Muscle layer of colon (tissue), 2 donors: ENCODE measurements at regions not wholly inside any gene's neighbourhood (a gene's known extent, or its start where the extent isn't known, plus 50 kb on each side); places are given as distances from the start of the nearest gene placed in this dataset.
"Not testable (repeated sequence)": the region's sequence is repeated elsewhere in the genome, so short reads cannot be mapped to it uniquely, and the experiment has no call there.

Experiments used
- H3K27ac ChIP-seq: one replicate; pipeline ENCODE4 v1.7.0; 2013; ENCODE audit warnings: low read depth, mild to moderate bottlenecking, low read length, moderate library complexity
- H3K27me3 ChIP-seq, 2 donors: one replicate each; pipeline ENCODE4 v1.7.0; 2013; ENCODE audit warnings: low read length in 2 of 2, mild to moderate bottlenecking in 2 of 2; ENCODE audit not compliant: insufficient read depth in 2 of 2, control insufficient read depth in 1 of 2
- H3K36me3 ChIP-seq: one replicate; pipeline ENCODE4 v1.7.0; 2013; ENCODE audit warnings: mild to moderate bottlenecking, low read length; ENCODE audit not compliant: insufficient read depth
- H3K4me1 ChIP-seq: one replicate; pipeline ENCODE4 v1.7.0; 2013; ENCODE audit warnings: mild to moderate bottlenecking, low read length; ENCODE audit not compliant: insufficient read depth
- H3K4me3 ChIP-seq, 2 donors: one replicate each; pipeline ENCODE4 v1.7.0; 2013; ENCODE audit warnings: low read length in 2 of 2, low read depth in 1 of 2, mild to moderate bottlenecking in 1 of 2, moderate library complexity in 1 of 2
- H3K9ac ChIP-seq: one replicate; pipeline ENCODE4 v1.7.0; 2013; ENCODE audit warnings: low read length
- H3K9me3 ChIP-seq: one replicate; pipeline ENCODE4 v1.7.0; 2013; ENCODE audit warnings: mild to moderate bottlenecking, low read length
- donor health status: abdominal sarcoma.
- donor health status: Adenocarcinoma of cecum.

DNA sequence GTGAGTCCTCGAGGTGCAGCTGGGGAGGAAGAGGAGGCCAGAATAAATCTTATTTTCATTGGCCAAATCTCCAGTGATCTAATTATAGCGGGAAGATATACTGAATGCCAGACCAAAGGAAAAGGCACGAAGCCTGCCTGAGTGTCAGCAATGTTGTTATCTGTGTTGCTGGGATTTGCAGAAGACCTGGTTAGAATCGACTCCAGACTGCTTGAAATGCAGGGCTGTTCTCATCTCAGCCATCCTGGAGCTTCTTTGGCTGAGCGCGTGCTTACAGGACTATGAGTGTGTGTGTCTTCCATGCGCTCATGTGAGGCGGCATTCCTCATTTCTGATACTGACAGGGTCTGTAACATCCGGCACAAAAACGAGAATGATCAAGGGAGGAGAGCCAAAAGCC, 81.2 kb downstream of the TSN start:
- Histone ChIP-seq H3K9ac (no peak overlapping the region), H3K4me1 (no peaks in the 10 kb centered on the region), H3K27ac (no peak overlapping the region), H3K36me3 (no peaks in the 10 kb centered on the region), H3K4me3 (no peak overlapping the region), H3K9me3 (no peaks in the 10 kb centered on the region), H3K27me3 (no peaks in the 10 kb centered on the region)

DNA sequence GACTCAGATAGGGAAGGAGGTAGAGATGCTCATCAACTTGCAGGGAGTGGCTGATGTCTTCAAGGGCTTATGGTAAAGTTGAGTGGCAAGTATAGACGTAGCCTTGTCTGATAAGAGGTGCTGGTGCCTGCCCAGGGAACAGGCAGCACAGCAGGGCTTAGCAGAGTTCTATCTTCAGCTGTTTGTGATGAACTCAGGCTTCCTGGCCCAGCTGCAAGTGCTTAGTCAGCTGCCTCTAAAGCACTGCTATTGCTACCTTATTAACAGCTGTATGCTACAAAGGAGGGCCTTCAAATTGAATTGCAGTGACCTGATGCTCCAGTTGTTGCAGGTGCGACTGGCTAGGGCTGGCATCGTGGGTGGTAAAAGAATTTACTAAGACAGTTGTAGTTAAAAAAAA, 82.1 kb downstream of the TSN start:
- H3K36me3 ChIP-seq, result no peaks in the 10 kb centered on the region
- H3K4me1 ChIP-seq, result no peaks in the 10 kb centered on the region
- H3K4me3 ChIP-seq, result no peak overlapping the region
- H3K27me3 ChIP-seq, result no peaks in the 10 kb centered on the region
- no peak overlapping the region for H3K9ac ChIP-seq
- no peaks in the 10 kb centered on the region for H3K9me3 ChIP-seq
- no peak overlapping the region for H3K27ac ChIP-seq

DNA sequence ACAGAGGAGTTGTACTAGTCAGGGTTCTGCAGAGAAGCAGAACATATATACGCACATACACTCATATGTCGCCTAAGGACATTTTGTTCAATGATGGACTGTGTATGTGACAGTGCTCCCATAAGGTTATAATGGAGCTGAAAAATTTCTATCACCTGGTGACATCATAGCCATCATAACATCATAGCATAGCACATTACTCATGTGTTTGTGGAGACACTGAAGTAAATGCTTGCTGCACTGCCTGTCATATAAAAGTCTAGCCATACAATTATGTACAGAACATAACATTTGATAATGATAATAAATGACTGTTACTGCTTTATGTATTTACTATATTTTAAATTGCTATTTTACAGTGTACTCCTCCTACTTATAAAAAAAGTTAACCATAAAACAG, 83.1 kb downstream of the TSN start:
- H3K4me1 ChIP-seq, result no peaks in the 10 kb centered on the region
- H3K36me3 ChIP-seq, result no peaks in the 10 kb centered on the region
- H3K27me3 ChIP-seq, result no peaks in the 10 kb centered on the region
- no peaks in the 10 kb centered on the region for H3K9me3 ChIP-seq
- H3K27ac ChIP-seq, result no peak overlapping the region
- no peak overlapping the region for H3K4me3 ChIP-seq
- H3K9ac ChIP-seq, result no peak overlapping the region

DNA sequence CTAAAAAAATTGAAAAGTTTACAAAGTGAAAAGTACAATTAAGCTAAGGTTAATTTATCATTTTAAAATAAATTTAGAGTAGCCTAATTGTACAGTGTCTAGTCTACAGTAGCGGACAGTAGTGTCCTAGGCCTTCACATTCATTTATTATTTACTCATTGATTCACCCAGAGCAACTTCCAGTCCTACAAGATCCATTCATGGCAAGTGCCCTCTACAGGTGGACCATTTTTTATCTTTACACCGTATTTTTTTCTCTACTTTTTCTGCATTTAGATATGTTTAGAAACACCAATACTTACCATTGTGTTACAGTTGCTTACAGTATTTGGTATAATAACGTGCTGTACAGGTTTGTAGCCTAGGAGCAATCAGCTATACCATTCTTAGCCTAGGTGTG, 84.1 kb downstream of the TSN start:
- no peak overlapping the region for H3K9ac ChIP-seq
- no peaks in the 10 kb centered on the region for H3K36me3 ChIP-seq
- no peaks in the 10 kb centered on the region for H3K9me3 ChIP-seq
- no peak overlapping the region for H3K27ac ChIP-seq
- no peaks in the 10 kb centered on the region for H3K27me3 ChIP-seq
- no peaks in the 10 kb centered on the region for H3K4me1 ChIP-seq
- H3K4me3 ChIP-seq, result no peak overlapping the region

DNA sequence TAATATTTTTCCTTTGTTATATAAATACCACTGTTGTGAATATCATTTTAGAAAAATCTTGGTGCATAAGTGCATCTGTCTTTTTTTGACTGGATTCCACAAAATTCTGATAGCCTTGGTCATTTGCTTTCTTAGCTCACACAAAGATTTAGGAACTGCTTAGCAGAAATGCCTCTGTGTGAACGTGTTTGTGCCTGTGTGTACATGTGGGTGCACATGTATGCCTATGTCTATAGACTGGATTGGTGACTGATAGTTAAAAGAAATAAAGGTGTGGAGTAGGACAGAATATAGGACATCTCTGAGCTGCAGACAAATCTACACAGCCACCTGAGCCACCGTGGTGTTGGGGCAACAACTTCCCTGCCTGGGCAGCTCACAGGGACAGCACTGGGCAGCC, 93.8 kb downstream of the TSN start:
- Histone ChIP-seq H3K9me3 (no peaks in the 10 kb centered on the region), H3K4me3 (no peak overlapping the region), H3K27me3 (no peaks in the 10 kb centered on the region), H3K9ac (no peak overlapping the region), H3K36me3 (no peaks in the 10 kb centered on the region), H3K27ac (no peak overlapping the region), H3K4me1 (no peaks in the 10 kb centered on the region)

DNA sequence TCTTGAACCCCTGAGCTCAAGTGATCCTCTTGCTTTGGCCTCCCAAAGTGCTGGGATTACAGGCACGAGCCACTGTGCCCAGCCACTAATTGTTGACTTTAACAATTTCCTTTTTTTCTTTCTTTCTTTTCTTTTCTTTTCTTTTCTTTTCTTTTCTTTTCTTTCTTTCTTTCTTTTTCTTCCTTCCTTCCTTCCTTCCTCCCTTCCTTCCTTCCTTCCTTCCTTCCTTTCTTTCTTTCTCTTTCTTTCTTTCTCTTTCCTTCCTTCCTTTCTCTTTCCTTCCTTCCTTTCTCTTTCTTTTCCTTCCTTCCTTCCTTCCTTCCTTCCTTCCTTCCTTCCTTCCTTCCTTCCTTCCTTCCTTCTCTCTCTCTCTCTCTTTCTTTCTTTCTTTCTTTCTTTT, 97.7 kb downstream of the TSN start:
- not testable (repeated sequence) for H3K4me3 ChIP-seq, H3K27me3 ChIP-seq, H3K36me3 ChIP-seq, H3K27ac ChIP-seq, H3K9ac ChIP-seq, H3K4me1 ChIP-seq, H3K9me3 ChIP-seq

DNA sequence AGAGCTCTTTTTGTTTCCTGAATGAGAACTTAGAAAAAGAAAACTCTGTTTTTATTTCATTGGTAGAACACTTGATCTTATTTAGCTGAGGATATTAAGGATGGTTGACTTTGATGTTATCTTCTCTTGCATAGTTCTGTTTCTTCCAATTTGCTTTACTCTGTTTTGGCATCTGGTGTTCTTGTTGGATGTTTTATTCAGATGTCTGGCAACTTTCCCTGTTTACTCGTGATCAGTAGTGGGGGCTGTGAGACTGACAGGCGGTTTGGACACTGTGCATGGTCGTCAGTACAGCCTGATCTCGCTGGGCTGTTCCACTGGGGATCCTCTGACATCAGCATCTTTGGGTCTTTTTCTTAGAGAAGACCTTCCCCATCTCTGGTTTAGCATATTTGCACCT, 100.1 kb downstream of the TSN start:
- H3K4me3 ChIP-seq, result no peak overlapping the region
- H3K27me3 ChIP-seq, result no peaks in the 10 kb centered on the region

DNA sequence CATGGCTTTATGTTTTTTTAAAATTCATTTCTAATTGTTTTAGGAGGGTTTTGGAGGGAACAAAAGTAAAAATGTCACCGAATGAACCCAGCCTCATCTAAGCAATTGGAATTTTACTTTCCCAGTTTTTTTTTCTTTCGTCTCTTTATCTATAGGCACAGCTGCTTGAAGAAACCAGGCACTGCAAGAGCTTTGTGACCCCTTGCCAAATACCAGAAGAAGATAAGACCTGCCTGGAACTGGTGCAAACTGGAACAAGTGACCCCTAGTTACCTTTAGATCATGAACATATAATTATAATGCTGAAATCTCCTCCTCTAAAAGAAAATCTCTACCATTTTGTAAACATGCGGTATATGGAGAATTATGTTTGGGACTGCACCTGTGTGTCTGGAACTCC, 100.9 kb downstream of the TSN start:
- H3K9me3 ChIP-seq, result no peaks in the 10 kb centered on the region
- no peak overlapping the region for H3K9ac ChIP-seq
- H3K4me3 ChIP-seq, result no peak overlapping the region
- H3K27ac ChIP-seq, result no peak overlapping the region
- H3K4me1 ChIP-seq, result no peaks in the 10 kb centered on the region
- no peaks in the 10 kb centered on the region for H3K27me3 ChIP-seq
- no peaks in the 10 kb centered on the region for H3K36me3 ChIP-seq

More for the DNA sequence above, 100.1 kb downstream of the TSN start:
- H3K4me1 ChIP-seq, result no peaks in the 10 kb centered on the region
- H3K9me3 ChIP-seq, result no peaks in the 10 kb centered on the region
- no peak overlapping the region for H3K9ac ChIP-seq
- H3K27ac ChIP-seq, result no peak overlapping the region
- H3K36me3 ChIP-seq, result no peaks in the 10 kb centered on the region

DNA sequence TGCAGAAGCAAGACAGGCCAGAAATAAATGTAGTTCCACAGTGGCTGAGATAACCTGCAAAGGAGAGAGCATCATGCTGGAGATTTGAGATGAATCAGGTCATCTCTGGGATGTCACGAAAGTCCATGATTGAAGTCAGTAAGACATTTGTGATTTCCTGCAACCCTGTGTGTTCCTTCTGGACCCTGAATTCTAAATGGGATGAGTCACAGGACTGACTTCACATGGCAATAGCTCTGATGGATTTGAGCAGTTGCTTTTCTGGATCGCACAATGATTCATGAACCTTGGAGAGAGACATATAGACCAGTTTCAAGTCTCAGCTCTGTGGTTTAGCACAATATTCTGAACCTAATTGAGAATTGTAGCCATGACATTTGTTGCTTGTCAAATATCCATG, 102.9 kb downstream of the TSN start:
- no peaks in the 10 kb centered on the region for H3K9me3 ChIP-seq
- no peaks in the 10 kb centered on the region for H3K36me3 ChIP-seq
- H3K9ac ChIP-seq, result no peak overlapping the region
- H3K4me3 ChIP-seq, result no peak overlapping the region
- no peaks in the 10 kb centered on the region for H3K27me3 ChIP-seq
- no peak overlapping the region for H3K27ac ChIP-seq
- no peaks in the 10 kb centered on the region for H3K4me1 ChIP-seq

DNA sequence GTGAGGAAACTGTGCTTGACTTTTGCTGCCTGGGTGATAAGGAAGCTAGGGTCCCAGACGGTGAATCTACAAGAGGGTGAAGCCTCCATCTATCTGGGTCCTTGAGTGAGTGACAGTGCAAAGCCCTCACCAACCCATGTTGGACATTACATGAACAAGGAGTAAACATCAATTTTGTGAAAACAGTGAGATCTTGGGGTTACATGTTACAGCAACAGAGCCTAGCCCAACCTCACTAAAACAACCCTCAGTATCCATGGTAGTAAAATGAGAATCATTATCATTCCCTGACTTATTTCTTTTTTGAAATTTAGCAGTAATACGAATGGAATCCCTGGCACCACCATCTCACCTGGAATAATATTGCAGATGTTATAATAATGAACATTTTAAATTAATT, 103.4 kb downstream of the TSN start:
- Histone ChIP-seq H3K27ac (no peak overlapping the region), H3K4me3 (no peak overlapping the region), H3K27me3 (no peaks in the 10 kb centered on the region), H3K9me3 (no peaks in the 10 kb centered on the region), H3K36me3 (no peaks in the 10 kb centered on the region), H3K4me1 (no peaks in the 10 kb centered on the region), H3K9ac (no peak overlapping the region)

DNA sequence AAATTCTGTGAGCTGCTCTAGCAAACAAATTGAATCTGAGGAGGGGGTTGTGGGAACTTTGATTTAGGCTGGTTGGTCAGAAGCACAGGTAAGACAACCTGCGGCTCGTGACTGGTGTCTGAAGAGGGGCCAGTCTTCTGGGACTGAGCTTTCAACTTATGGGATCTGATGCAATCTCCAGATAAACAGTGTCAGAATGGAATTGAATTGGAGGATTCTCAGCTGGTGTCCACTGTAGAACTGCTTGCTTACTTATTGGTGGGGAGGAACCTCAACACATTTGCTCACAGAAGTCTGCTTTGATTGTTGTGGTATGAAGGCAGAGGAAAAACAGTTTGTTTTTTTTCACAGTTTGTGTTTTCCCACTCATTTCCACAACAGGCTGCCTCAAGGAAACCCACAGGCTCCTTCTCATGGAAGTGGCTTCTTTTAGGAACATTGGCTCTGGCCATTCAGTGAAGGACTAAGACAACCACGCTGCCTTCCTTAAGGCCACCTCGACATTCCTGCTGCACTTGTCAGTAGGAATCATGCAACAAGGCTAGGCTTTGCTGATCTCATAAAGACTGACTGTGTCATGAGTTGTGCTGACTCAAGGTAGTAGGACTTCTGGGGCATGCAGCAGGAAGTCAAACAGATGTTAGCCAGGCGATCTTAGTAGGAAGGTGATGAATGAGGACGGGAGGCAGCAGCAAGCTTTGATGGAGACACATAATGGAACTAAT, 104.7 kb downstream of the TSN start:
- Histone ChIP-seq H3K4me1 (no peaks in the 10 kb centered on the region), H3K9me3 (no peaks in the 10 kb centered on the region)

DNA sequence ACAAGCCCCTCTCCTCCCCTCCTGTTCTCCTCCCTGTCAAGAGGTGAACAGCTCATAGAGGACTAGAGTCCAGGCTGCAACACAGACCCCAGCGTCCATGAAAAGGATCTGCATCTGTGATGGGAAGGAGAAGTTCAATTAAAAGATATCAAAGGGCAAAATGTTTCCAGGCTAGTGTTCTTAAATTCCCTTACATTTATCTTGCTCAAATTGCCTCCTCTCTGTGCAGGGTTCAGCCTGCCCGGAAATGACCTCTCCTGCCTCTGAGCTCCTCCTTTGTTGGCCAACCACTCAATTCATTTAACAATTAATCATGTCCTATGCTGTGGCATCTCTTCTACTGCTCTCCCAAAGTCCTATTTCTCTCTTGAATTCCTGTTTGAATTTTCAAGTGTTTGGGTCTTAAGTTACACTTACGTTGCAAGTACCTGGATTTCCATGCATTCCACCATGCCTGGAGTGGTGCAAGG, 105.3 kb downstream of the TSN start:
- Histone ChIP-seq H3K36me3 (no peaks in the 10 kb centered on the region), H3K4me1 (no peaks in the 10 kb centered on the region), H3K27ac (no peak overlapping the region), H3K9ac (no peak overlapping the region), H3K4me3 (no peak overlapping the region), H3K27me3 (no peaks in the 10 kb centered on the region), H3K9me3 (no peaks in the 10 kb centered on the region)

More for the DNA sequence above, 104.7 kb downstream of the TSN start:
- Histone ChIP-seq H3K36me3 (no peaks in the 10 kb centered on the region), H3K27me3 (no peaks in the 10 kb centered on the region), H3K4me3 (no peak overlapping the region), H3K9ac (no peak overlapping the region), H3K27ac (no peak overlapping the region)
